ENCODE measurements at regions not wholly inside any gene's neighbourhood (a gene's known extent, or its start where the extent isn't known, plus 50 kb on each side); places are given as distances from the start of the nearest gene placed in this dataset.

GRCh38 chr3:159845737-159846136 lies 142.9 kb upstream of the IL12A start:
- TF ChIP-seq CTCF (IDR thresholded peaks at IDR 0.05; ENCODE audit: insufficient read depth, low read length, poor library complexity, severe bottlenecking) (no peak), EZH2phosphoT487 (conservative IDR thresholded peaks at IDR 0.05; ENCODE audit: low read length) (no peak)

All from SU-DHL-6 (cell line).